ENCODE measurements at regions not wholly inside any gene's neighbourhood (a gene's known extent, or its start where the extent isn't known, plus 50 kb on each side); places are given as distances from the start of the nearest gene placed in this dataset.
"Not testable (repeated sequence)": the region's sequence is repeated elsewhere in the genome, so short reads cannot be mapped to it uniquely, and the experiment has no call there.

- DNase-seq = not testable (repeated sequence)
Observed at GRCh38 chrX:39702636-39703035, 395.1 kb downstream of the BCOR start.

GRCh38 chrX:39703307-39703706 is 394.5 kb downstream of the BCOR start:
- no peak for DNase-seq

DNA sequence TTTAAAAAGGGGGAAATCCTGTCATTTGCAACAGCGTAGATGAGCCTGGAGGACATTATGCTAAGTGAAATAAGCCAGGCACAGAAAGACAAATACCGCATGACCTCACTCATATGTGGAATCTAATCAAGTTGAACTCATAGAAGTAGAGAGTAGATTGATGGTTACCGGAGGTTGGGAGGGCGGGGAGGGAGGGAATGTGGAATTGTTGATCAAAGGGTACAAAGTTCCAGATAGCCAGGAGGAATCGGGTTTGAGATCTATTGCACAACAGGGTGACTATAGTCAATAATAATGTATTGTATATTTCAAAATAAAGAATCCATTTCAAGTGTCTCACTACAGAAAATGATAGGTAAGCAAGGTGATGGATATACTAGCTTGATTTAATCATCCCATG is 393.2 kb downstream of the BCOR start:
- no peak for DNase-seq

- DNase-seq = no peak
Observed at GRCh38 chrX:39705290-39705689, 392.5 kb downstream of the BCOR start.

DNA sequence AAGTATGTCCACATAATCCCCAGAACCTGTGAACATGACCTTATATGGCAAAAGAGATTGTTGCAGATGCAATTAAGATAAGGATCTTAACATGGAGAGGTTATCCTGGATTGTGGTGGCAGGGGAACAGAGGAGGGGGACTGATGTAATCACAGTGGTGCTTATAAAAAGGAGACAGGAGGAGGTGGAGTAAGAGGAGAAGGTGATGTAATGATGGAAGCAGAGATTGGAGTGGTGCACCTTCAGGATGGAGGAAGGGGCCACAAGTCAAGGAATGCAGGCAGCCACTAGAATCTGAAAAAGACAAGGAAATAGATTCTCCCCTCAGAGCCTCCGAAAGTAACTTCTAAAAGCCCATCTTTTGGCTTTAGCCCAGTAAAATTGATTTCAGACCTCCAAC is 388.4 kb downstream of the BCOR start:
- no peak for DNase-seq

DNA sequence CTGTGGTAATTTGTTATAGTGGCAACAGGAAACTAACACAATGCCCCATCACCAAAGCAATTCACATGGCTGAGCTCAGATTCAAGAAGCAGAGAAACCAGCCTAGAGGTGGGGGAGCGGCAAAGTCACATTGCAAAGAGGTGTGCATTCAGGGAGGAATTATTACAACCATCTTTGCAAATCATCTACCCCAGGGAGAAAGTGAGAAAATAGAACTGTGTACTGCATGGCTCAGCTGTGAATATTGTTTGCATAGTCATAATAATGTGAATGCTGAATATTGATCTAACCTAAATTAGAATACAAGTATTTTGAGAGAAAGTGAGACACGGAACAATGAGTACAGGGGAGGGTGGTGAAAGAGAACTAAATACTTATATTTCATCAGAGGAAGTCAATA is 387.9 kb downstream of the BCOR start:
- DNase-seq = no peak

DNA sequence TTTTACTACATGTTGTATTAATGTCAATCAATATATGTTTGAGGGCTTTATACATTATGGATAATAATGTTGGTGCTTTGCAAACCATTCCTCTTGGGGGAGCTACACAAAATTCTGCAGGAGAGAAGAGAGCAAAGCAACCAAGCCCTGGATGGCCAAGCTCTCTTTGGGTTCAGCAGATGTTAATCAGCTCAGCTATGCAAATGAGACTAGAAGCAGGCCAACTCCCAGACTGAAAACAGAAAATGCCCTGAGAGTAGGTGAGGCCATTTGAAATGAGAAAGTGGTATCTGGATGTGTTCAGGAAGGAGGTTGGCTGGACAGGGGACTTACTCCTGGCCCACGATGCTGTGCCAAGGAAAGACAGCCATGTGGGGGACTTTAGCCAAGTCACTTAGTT is 387.0 kb downstream of the BCOR start:
- no peak for DNase-seq

DNA sequence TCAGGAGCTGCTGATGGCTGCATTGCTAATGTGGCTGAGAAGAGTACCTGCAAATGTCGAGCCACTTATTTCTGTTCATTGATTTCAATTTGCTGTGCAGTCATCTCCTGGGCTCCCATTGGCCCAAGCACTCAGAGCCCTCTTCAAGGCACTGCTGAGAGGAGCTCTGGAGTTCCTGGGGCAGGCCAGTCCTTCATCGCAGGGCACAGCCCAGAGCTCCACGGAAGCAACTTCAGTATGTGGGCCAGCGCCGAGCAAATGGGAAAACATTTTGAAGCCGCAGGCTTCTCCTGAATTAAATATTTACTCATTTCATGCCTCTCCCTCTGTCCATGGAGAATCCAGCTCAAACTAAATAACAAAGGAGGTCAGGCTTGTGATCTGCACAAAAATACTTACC is 383.3 kb downstream of the BCOR start:
- DNase-seq = no peak

DNA sequence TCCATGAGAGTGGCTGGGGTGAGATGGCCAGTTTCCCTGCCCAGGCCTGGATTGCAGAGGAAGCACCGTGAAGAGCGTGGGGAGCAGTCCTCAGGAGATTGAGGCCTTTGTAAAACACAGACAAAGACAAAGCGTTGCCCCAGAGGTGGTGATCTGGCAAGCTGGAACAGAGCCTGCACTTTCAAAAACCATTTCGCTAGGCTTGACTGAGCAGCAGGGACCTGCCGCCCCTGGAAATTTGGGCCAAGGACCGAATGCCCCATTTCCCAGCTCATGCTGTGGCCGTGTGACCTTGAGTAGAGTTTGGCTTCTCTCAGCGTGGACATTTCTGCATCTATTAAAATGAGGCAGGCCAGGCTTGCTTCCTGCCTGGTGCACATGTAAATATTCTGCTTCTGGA is 381.4 kb downstream of the BCOR start:
- no peak for DNase-seq

- no peak for DNase-seq
Observed at GRCh38 chrX:39716802-39717540, 380.8 kb downstream of the BCOR start.

DNA sequence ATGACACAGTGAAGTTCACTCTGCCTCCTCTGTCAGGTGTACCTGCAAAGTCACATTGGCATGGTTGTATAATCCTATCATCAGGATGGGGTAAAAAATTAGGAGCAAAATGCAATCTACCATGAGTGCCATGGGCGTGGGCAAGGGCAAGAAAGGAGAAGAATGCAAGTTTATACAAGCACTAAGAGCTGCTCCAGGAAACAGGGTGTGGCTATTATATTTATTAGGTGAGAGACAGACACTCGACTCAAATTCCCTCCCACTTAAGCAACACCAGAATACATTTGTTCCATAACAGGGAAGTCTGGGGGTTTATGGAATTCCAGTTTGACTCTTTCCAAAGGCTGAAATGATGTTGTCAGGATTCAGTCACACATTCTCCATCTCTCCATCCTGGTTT is 378.8 kb downstream of the BCOR start:
- no peak for DNase-seq

GRCh38 chrX:39720945-39721344 is 376.8 kb downstream of the BCOR start:
- DNase-seq = no peak

DNA sequence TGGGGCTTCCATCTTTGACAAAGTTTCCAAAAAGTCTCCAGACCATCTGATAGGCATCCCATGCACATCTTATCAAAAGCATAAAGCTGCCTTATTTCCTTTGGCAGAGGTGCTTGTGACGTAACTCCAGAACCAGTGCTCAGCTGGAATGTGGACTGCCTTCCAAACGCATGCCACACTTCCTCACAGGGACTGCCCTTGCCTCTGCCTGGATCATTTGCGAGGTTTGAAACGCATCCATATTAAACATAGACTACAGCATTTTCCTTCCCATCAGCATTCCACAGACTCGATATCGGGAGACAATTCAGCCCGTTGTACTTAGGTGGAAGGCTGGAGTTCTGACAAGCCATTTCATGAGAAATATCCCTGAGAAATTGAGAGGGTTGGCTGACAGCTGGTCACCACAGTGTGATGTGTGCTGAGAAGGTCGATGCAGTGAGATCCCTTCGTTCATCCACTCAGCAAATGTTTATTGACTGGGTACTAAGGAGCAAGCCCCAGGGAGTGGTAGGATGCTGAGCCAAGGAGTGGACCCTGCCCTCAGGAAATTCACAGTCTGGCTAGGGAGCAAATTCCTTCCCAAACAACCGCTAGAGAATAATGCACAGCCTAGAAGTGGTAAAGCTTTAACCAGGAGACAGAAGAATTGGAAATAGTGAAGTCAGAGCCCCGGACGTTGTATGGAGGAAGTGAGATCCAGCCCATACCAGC is 376.0 kb downstream of the BCOR start:
- DNase-seq = no peak

GRCh38 chrX:39724544-39724943 is 373.2 kb downstream of the BCOR start:
- no peak for DNase-seq

GRCh38 chrX:39725114-39725513 is 372.6 kb downstream of the BCOR start:
- no peak for DNase-seq

- peak in 1 of 2 donors; percentile 70 for DNase-seq
Observed at GRCh38 chrX:39725928-39726619, 371.7 kb downstream of the BCOR start.

DNA sequence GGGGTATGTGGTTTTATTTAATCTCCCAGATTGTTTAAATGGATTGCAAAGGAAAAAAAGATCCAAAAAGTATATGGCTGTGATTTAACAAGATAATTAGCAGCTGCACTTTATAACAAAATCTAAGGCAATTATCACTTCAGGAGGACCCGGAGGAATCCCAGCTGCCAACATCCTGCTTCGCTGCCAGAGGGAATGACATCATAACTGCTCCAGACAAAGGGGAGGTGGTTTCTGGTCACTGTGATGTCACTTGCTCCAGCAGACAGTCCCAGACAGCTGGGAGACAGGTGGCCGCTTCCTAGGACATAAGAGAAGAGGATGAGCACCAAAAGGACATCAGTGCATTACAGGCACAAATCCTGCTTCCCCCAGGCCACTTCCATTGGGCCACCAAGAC is 371.0 kb downstream of the BCOR start:
- DNase-seq = peak in 1 of 2 donors; percentile 75

DNA sequence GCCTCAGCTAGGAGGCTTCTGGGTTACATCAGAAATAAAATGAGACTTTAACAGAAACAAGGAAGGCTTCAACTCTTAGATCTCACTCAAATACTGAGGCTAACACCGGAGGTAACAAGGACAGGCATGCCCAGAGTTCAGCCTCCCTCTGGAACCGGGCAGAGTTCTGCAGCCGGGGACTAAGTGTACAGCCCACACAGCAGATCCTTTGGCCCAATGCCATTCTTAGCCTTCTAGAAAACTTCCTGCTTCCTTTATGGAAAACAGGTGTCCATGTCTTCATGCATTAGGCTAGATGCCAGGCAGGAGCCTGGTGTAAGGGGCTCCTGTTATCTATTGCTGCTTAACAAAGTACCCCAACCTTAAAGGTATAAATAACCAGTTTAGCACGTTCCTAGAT is 369.7 kb downstream of the BCOR start:
- DNase-seq = no peak

GRCh38 chrX:39728852-39729598 is 368.7 kb downstream of the BCOR start:
- DNase-seq = no peak

- no peak for DNase-seq
Observed at GRCh38 chrX:39729981-39730661, 367.6 kb downstream of the BCOR start.

- no peak for DNase-seq
Observed at GRCh38 chrX:39730662-39731329, 367.0 kb downstream of the BCOR start.

Measured in right lung (tissue), 2 donors.